Ammon's horn (tissue), 1 donor: ENCODE measurements at regions not wholly inside any gene's neighbourhood (a gene's known extent, or its start where the extent isn't known, plus 50 kb on each side); places are given as distances from the start of the nearest gene placed in this dataset.

Experiments used
- DNase-seq: peaks from one replicate; pipeline ENCODE4 v3.0.0-alpha.2; 2016; ENCODE audit warnings: low spot score

DNA sequence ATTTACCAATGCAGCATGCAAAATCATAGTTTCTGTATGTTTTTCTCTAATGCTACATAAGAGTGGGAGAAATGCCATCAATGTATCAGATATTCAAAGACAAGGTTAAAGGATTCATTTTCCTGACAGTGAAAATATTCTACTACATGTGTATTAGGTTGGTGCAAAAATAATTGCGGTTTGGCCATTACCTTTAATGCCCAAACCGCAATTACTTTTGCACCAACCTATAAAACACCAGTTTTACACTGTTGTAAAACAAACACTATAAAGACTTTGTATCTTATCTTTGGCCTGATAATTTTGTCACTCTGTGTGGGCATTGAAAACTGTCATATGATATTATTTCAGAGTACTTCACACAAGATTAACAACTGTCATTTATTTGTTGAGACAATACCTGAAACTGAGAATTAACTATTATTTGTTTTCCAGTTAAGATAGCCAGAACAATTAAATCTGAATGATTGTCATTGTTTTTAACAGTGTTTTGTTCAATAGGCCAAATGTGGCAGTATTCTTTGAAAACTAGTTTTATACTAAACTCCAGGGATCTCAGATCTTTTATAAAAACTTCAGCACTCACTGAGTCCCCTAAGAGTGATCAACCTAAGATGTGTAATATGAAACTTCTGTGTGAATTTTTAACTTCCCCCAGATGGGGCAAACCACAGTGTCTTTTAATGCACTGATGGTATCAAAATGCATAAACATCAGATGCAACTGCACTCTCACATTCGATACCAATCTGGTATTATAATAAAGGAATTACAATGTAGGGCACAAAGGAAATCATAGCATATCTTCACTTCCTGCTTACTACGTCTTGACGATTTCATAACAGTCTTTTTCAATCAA lies 53.8 kb upstream of the FBN2 start:
- no peak for DNase-seq

DNA sequence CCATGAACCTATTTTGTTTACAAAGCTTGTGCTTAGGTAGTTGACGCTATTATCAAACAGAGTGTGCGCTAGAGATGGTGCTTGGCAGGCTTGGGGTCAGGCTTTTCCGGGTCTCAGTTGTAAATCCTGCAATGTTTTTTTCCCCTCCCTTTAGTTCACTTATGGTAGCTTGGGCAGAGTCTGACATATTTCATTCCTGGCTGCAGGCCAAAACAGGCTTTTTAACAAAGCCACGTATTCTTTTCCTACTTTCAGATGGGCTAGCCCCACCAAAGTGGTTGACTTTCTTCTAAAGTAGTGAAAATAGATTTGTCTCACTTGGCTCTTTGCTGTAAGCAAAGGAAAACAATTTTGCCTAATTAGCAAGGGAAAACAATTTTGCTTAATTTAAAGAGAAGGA lies 58.0 kb upstream of the FBN2 start:
- no peak for DNase-seq

DNA sequence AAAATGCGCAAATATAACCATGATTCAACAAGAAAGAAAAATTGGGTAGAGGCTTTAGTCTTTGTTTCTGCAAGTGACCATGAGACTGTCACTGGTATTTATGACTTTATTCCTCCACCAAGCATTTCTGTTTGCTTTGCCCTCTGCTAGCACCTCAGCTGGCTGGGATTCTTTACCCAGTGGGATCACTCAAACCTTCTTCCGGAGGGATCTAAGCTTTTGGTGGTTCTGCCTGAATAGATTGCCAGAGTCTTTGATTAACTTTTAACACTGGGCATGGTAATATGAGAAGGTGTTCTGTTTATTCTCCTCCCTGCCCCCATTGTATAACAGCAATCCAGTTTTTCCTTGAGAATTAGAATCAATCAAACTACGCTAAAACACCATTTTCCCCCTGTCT lies 59.1 kb upstream of the FBN2 start:
- no peak for DNase-seq

DNA sequence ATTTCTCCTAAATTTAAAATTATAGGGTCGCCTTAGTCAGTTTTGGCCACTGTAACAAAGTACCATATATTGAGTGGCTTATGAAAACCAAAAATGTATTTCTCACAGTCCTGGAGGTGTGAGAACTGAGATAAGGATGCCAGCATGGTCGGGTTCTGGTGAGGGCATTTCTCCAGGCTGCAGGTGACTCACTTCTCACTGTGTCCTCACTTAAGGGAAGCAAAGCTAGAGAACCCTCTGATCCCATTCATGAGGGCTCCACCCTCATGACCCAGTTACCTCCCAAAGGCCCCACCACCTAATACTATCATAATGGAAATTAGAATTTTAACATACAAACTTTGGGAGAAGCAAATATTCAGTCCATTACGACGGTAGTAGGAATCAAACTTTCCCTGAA lies 75.1 kb upstream of the FBN2 start:
- no peak for DNase-seq

DNA sequence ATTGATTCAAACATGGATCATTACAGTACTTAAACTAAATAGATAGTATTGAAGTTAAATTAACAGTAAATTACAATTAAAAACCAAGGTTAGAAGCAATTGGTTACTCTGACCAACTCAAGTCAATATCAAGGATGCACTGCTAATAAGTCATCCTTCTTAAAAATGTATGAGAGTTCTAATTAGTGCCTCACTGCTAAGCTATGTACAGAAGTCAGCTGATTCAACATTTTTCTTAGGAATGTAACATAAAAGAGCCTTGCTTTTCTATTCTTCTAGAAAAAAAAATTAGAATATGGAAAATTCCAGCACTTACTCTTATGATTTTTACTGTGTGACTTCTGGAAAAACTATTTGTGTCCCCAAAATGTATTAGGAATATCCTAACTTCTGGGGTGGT lies 75.7 kb upstream of the FBN2 start:
- DNase-seq, result no peak

DNA sequence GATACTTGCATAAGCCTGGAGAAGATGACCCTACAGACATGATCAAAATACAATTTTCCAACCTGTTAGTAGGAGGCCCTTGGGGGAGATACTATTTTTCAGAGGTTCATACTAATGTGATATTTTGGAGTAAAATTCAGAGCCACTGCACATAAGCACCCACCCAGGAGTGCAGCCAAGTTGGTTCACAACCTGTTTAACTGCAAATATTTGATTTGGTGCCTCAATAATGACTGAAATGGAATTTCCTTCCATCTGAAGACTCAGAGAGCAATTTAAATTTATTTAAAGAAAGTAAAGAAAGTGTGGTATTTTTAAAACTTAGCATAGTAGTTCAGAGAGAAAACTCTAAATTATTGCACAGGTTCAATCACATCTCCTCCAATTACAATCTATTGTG lies 77.5 kb upstream of the FBN2 start:
- DNase-seq, result no peak

DNA sequence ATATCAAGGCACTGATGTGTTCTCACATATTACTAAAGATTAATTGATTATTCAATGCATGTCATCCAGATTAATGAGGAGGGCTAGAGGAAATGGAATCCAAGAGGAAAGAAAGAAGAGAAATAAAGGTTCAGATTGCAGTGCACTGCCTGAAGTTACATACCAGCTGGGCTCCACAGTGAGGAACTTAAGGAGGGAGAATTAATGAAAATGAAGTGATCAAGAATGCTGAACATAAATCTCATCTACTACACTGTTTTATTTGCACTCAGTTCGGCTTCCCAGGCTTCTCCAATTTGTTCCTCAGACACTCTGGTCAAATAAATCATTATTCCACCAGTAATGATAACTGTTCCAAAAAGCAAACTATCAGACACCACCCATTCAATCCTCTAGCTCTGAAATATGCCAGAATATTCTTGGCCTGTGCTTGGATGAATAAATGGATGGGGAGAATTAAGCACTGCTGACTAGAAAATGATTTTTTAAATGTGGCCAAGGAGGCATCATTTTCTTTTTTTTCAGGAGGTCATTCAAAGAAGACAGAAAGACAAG lies 88.6 kb upstream of the FBN2 start:
- DNase-seq, result no peak

DNA sequence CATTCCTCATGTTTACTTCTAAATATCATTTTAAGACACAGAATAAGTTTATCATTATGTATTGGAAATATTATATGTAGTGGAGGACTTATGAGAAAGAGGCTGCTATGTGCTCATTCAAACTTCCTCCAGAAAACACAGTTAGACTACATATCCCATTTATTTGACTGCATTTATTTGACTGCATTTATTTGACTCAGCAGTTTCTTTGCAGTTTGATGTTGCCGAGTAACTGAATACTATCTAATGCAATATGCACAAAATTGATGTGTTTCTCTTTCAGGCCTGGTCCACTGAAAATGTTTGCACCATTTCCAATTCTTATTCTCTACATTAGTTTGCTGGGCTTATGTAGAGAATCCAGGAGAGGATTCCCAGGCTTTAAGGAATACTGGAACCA lies 89.9 kb upstream of the FBN2 start:
- DNase-seq, result no peak

DNA sequence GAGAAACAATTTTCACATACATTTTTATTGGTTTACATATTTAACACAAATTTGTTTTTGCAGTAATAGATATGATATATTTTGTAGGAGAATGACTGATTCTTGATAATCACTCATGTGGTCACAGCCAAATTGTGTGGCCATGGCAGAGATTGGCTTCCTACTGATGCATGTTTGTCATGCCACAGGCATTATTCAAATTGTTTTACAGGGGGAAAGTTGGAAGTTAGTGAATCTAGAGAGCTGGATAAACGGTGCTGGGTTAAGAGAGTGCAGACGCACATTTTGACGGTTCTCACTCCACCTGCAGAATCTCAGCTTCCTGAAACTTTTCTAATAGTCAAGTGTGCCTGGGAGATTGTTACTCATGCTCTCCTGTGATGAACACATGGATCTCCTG lies 91.1 kb upstream of the FBN2 start:
- DNase-seq, result no peak

DNA sequence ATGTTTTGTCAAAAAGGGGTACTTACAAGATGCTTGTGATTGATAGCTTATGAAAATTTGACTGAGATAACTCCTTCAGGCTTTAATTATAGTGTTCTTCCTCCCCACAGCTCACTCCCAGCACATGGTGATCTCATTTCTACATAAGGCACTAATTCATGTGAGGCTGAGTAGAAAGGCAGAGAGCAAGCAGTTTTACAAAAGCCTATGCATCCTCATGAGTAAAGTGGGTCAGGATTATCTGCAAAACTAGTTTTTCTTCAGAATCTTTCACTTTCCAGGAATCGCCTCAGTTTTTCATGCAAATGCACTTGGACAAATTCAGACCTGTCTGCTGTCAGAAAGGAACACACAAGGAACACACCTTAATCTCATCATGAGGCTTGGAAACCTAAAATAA lies 92.1 kb upstream of the FBN2 start:
- no peak for DNase-seq

DNA sequence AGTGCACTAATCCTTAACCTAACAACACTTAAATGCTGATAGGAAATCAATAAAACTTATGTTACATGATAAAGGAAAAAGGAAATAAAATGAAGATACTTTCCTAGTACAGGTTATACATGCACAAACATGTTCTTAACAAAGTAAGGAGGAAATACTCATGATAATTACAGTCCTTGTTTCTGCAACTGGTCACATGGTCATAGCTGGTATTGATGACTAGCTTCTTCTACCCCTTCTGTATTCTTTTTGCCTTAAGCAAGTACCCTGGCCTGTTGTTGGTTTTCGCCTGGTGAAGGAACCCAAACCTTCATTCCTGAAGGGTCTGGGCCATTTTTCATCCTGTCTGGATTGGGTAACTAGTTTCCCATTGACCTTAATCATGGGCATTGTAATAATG lies 93.7 kb upstream of the FBN2 start:
- DNase-seq, result no peak

DNA sequence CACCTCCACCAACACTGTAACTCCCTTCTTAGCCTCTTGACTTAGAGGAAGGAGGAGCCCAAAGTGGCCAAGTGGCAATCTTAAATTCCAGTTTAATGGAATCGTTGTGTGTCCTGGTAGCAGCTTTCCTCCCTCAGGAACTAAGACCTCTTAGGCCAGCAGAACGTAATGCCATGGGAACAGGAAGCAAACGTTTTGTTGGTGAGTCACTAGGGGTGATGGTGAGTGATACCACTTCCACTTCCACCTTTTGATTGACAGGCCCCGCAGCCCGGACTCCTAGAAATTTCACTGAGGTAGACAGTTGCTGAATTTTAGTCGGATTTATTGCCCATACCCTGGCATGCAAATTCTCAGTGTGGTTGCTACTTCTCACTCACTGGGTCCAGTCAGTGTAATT lies 94.2 kb upstream of the FBN2 start:
- no peak for DNase-seq

DNA sequence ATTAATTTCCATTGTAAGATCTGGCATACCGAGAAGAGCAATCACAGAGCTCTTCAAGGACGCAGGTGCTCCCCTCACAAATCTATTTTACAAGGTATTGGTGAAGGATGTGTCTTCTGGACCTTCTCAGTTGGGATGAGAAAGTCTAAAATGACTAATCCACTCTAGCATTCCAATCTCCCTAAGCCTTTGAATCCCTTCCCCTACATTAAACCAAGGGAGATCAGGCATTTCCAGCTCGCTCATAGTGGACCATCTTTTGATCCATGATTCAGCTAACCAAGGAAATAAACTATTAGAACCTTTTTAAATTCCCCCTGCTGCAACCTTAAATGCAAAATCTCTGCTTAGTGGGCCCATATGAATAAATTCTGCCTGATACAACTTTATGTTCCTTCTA lies 95.9 kb upstream of the FBN2 start:
- DNase-seq, result no peak

DNA sequence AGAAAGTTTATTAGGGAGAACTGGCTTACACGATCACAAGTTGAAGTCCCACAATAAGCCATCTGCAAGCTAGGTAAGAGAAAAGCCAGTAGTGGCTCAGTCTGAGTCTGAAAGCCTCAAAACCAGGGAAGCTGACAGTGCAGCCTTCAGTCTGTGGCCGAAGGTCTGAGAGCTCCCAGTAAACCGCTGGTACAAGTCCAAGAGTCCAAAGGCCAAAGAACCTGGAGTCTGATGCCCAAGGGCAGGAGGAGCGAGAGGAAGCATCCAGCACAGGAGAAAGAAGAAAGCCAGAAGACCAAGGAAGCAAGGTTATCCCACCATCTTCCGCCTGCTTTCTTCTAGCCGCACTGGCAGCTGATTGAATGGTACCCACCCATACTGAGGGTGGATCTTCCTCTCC lies 97.3 kb upstream of the FBN2 start:
- DNase-seq, result no peak

DNA sequence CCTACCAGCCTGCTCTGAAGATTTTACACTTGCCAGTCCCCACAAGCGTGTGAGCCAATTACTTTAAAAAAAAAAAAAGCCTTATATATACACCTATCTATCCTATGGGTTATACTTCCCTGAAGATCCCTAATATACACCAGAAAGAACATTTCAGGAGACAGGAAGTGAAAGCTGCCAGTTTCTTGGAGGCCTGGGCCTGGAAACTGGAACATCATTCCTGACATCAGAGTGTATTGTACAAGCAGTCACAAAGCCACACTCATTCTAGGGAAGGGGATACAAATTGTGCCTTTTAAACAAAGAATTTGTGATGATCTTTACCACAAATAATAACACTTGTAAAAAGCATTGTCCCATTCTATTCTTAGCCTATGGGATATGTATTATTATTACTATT lies 98.3 kb upstream of the FBN2 start:
- DNase-seq, result no peak

DNA sequence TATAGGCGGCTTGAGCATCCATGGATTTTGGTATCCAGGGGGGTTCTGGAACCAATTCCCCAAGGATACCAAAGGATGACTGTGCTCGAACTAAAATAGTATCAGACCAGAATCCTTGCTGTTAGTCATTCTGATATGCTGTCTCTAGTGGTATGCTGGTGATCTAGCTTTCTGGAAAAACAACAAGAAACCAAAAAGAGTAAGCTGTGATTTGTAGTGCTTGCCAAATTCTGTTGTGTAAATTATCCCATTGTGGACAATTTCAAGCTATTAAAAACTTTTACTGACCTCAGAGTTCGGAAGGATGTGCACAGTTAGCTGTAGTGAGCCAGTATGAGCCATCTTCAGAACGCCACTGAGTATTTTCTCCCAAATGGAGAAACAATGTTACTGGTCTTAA lies 99.0 kb upstream of the FBN2 start:
- DNase-seq, result no peak

DNA sequence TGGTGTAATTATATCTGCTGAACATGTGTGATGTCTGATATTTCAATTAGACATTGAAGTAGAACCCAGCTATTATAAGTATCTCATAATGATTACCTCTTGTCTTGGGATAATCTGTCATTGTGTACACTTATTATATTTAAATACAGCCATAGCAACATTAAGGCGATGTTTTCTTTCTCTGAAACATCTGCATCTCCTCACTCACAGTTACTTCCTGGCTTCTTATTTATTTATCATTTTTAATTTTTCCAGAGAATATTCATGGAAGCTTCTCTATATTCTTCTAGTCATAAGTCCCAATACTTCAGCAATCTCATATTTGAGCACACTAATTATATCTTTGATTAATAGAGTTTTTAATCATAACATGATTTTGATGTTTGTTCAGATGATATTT lies 103.8 kb upstream of the FBN2 start:
- DNase-seq, result no peak

DNA sequence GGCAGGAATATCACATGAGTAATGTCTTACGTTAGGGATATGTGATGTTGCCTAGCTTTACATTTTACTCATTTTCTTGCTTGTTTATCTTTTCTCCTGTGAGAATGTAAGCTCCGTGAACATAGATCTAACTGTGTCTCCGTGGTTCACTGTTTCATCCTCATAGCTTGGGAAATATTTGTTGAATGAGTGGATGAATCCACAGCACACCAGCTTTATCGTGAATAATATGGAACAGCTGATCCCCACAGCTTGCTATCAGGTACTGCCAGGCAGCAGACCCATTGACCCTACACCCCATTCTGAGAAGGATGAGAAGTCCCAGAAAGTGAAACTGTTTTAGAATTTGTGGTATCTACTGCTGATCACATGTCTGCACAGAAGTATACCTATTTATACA lies 106.8 kb upstream of the FBN2 start:
- DNase-seq, result no peak

DNA sequence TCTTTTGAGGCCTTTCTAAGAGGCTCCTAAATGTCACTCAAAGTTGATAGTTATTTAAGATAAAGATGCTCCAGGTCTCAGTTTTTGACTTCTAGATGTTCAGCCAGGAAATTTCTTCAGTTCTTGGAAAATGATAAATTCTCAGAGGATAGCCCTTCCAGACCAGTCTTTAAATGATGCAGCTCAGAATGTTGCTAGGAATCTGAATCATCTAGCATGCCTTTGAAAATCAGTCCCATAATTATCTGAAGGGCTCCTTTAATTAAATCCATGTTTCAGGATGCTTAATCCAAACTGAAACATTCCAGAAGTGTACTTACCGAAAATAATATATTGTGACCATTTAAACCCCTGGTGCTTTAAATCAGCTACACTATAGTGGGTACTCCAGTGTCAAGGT lies 107.5 kb upstream of the FBN2 start:
- no peak for DNase-seq

DNA sequence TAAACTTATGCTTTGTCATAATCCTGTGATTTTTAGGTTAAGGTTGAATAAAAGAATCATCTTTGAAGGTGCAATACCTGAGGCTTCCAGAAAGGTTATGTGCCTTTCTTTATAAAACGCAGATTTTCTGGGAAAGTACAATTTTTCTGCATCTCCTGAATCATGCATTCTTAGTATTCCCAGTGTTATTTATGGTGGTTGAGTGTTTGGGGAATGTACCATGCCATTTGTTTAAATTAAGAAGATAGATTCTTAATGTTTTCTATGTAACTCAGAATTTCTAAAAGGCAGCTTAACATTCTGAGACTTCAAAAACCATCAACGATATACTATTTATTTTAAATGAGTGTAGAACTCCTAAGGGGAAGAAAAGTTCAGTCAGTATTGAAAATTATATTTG lies 108.1 kb upstream of the FBN2 start:
- no peak for DNase-seq

DNA sequence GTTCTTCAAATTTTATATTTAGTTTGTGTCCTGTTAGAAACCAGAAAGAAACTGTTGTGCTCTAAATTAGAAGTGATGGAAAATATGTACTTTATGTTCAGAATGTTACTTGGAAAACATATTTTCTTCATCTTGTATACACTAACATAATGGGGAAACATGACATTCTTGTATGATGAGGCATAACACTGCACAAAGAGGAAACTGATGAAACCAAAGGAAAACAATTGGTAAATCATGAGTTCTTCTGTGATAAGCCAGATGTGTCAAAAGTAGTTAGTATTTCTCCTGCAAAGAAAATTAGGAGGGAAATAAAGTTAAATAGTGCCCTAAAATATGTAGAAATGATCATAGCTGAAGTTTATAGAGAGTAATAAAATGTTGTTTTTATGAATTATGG lies 111.1 kb upstream of the FBN2 start:
- DNase-seq, result no peak

DNA sequence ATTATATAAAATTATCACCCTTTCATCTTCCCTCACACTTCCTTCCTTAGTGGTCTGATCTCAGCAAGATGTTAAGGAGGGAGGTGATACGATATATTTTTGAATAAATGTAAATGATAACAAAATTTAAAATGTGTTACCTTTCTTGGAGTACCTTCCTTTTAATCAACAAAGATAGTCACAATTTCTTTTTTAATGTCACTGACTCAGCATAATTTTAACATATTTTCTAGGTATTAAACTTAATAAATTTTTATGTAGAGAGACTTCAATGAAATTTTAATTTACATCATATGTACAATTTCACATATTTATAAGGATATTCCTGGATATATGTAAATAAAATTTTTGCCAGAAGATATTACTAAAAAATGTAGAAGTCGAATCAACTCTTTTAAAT lies 125.0 kb upstream of the FBN2 start:
- DNase-seq, result no peak

DNA sequence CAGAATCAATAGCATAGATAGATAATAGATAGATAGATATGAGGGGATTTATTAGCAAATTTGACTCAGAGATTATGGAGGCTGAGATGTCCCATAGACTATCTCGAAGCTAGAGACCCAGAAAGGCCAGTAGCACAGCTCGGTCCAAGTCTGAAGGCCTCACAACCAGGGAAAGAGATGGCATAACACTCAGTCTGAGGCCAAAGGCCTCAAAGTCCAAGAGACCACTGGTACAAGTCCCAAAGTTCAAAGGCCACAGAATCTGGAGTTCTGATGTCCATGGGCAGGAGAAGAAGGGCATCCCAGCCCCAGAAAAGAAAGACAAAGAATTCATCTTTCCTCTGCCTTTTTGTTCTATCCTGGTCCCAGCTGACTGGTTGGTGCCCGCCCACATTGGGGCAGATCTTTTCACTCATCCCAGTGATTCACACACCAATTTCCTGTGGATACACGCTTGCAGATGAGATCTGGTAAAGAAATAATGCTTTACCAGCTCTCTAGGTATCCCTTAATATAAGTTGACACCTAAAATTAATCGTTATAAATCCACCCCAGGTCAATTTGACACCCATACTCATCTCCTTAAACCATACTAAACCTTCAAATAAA lies 127.8 kb upstream of the FBN2 start:
- DNase-seq, result no peak

DNA sequence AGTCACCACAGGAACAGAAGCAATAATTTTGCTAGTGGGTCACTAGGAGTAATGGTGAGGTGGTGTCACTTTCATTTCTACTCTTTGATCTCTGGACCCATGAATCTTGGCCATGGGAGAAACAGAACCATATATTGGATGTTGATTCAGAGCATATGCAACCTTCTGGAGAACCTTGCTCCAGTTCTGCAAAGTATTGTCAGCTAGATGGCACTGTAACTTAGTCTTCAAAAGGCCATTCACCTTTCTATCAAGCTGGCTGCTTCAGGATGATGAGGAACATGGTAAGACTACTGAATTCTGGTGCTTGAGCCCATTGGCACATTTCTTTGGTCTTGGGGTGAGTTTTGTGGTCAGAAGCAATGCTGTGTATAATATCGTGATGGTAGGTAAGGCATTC lies 129.1 kb upstream of the FBN2 start:
- DNase-seq, result peak; percentile 34
